Activated CD4-positive, alpha-beta T cell treated with anti-CD3 and anti-CD28 coated beads, Interleukin-2, amount 10 ng/mL, durations not matched to agents 7 days and 5 days (primary cell): ENCODE measurements at regions not wholly inside any gene's neighbourhood (a gene's known extent, or its start where the extent isn't known, plus 50 kb on each side); places are given as distances from the start of the nearest gene placed in this dataset.

Experiments used
- CTCF ChIA-PET: fragments of 350-600 bp; sonication (Branson Sonifier 250); formaldehyde crosslinking; loops from one replicate; lab custom pipeline; 2021; ENCODE audit warnings: antibody characterized with exemption; lab: Charles Lee
- POLR2A ChIA-PET: fragments of 350-600 bp; sonication (Branson Sonifier 250); formaldehyde crosslinking; loops from one replicate; lab custom pipeline; 2021; ENCODE audit warnings: antibody characterized with exemption; lab: Charles Lee
- DNase-seq: peaks from one replicate; pipeline ENCODE4 v3.0.0-alpha.2; 2020
- H3K27ac Mint-ChIP-seq: one replicate; pipeline ENCODE4 v1.8.0; 2021; ENCODE audit warnings: mild to moderate bottlenecking, moderate library complexity, mixed read lengths
- H3K27me3 Mint-ChIP-seq: one replicate; pipeline ENCODE4 v1.8.0; 2021; ENCODE audit warnings: mixed read lengths
- H3K36me3 Mint-ChIP-seq: one replicate; pipeline ENCODE4 v1.8.0; 2021; ENCODE audit warnings: low read depth, mixed read lengths
- H3K4me1 Mint-ChIP-seq: one replicate; pipeline ENCODE4 v1.8.0; 2021; ENCODE audit warnings: mixed read lengths
- H3K4me3 Mint-ChIP-seq: one replicate; pipeline ENCODE4 v1.8.0; 2021; ENCODE audit warnings: mild to moderate bottlenecking, moderate library complexity, mixed read lengths
- H3K9me3 Mint-ChIP-seq: one replicate; pipeline ENCODE4 v1.8.0; 2021; ENCODE audit warnings: mixed read lengths

GRCh38 chr6:95917034-95917433 is 98.7 kb upstream of the FUT9 start:
- H3K4me3 Mint-ChIP-seq: no peak overlapping the region
- DNase-seq: no peak
- H3K9me3 Mint-ChIP-seq: no peaks in the 10 kb centered on the region
- no peaks in the 10 kb centered on the region for H3K27me3 Mint-ChIP-seq
- ChIA-PET CTCF (no interaction called here), POLR2A (no interaction called here)
- H3K27ac Mint-ChIP-seq: no peak overlapping the region
- no peaks in the 10 kb centered on the region for H3K4me1 Mint-ChIP-seq
- no peaks in the 10 kb centered on the region for H3K36me3 Mint-ChIP-seq

GRCh38 chr6:95923518-95923917 is 92.3 kb upstream of the FUT9 start:
- ChIA-PET CTCF (no interaction called here), POLR2A (no interaction called here)
- H3K9me3 Mint-ChIP-seq: no peaks in the 10 kb centered on the region
- H3K36me3 Mint-ChIP-seq: no peaks in the 10 kb centered on the region
- H3K27ac Mint-ChIP-seq: no peak overlapping the region
- DNase-seq: peak; percentile 6
- no peaks in the 10 kb centered on the region for H3K4me1 Mint-ChIP-seq
- H3K27me3 Mint-ChIP-seq: no peaks in the 10 kb centered on the region
- H3K4me3 Mint-ChIP-seq: no peak overlapping the region

DNA sequence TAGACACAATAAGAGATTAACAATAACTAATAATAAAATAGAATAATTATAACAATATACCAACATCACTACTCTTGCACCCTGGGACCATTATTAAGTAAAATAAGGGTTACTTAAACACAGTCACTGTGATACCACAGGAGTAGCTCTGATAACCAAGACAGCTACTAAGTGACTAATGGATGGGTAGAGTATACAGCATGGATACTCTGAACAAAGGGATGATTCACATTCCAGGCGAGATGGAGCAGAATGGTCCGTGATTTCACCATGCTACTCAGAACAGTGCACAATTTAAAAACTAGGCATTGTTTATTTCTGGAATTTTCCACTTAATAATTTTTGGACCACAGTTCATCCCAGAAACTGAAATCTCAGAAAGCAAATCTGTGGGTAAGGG is 80.0 kb upstream of the FUT9 start:
- H3K4me3 Mint-ChIP-seq: no peak overlapping the region
- DNase-seq: no peak
- H3K27me3 Mint-ChIP-seq: no peaks in the 10 kb centered on the region
- ChIA-PET POLR2A (no interaction called here), CTCF (no interaction called here)
- no peaks in the 10 kb centered on the region for H3K36me3 Mint-ChIP-seq
- no peaks in the 10 kb centered on the region for H3K9me3 Mint-ChIP-seq
- H3K4me1 Mint-ChIP-seq: no peaks in the 10 kb centered on the region
- H3K27ac Mint-ChIP-seq: no peak overlapping the region

GRCh38 chr6:95946906-95947305 is 68.9 kb upstream of the FUT9 start:
- ChIA-PET POLR2A (no interaction called here), CTCF (no interaction called here)
- H3K27me3 Mint-ChIP-seq: no peaks in the 10 kb centered on the region
- H3K4me1 Mint-ChIP-seq: no peaks in the 10 kb centered on the region
- no peaks in the 10 kb centered on the region for H3K9me3 Mint-ChIP-seq
- no peak for DNase-seq
- H3K4me3 Mint-ChIP-seq: no peak overlapping the region
- H3K36me3 Mint-ChIP-seq: no peaks in the 10 kb centered on the region
- no peak overlapping the region for H3K27ac Mint-ChIP-seq

DNA sequence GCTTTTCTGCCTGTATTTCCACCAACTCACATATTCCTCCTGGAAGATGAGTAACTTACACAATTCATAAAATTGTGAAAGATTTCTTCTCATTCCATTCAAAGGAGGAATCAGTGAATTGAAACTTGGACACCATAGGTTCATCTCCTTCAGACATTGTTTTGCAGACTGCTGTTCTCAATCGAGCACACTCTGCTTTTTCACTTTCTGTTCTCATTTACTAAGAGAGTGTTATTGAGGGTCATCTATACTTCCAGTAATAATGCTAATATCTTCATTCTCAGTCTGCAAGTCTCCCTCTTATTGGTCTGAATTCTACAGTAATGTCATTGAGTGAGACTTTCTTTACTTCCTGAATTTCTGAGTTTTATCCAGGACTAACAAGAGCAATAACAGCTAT is 67.5 kb upstream of the FUT9 start:
- POLR2A ChIA-PET: no interaction called here
- CTCF ChIA-PET: no interaction called here
- H3K27ac Mint-ChIP-seq: no peak overlapping the region
- no peaks in the 10 kb centered on the region for H3K4me1 Mint-ChIP-seq
- no peaks in the 10 kb centered on the region for H3K36me3 Mint-ChIP-seq
- DNase-seq: no peak
- H3K4me3 Mint-ChIP-seq: no peak overlapping the region
- H3K9me3 Mint-ChIP-seq: no peaks in the 10 kb centered on the region
- no peaks in the 10 kb centered on the region for H3K27me3 Mint-ChIP-seq

- ChIA-PET CTCF (no interaction called here), POLR2A (no interaction called here)
- no peaks in the 10 kb centered on the region for H3K27me3 Mint-ChIP-seq
- DNase-seq: no peak
- no peaks in the 10 kb centered on the region for H3K9me3 Mint-ChIP-seq
- H3K4me3 Mint-ChIP-seq: no peak overlapping the region
- H3K36me3 Mint-ChIP-seq: no peaks in the 10 kb centered on the region
- no peak overlapping the region for H3K27ac Mint-ChIP-seq
- no peaks in the 10 kb centered on the region for H3K4me1 Mint-ChIP-seq
Measured at GRCh38 chr6:95949985-95950384, 65.8 kb upstream of the FUT9 start.

DNA sequence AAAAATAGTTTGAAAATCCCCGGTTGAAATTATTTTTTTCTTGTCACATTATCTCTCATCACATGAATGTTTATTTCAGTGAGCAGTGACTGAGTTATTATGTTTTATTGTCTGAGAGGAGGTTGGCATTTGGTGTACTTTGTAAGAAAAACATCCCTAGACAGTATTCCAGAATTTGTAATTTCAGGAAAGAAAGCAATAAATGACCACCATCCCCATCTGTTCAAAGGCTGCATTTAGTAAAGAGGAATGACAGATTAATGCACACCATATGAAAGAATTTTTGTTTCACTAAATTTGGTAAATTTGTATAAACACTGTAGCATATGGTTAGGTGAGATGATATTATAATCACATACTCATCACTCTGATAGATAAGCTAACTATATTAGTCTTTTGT is 57.1 kb upstream of the FUT9 start:
- H3K4me1 Mint-ChIP-seq: no peaks in the 10 kb centered on the region
- CTCF ChIA-PET: no interaction called here

GRCh38 chr6:95959261-95959660 is 56.5 kb upstream of the FUT9 start:
- no peaks in the 10 kb centered on the region for H3K9me3 Mint-ChIP-seq
- no peak for DNase-seq
- no peak overlapping the region for H3K4me3 Mint-ChIP-seq
- ChIA-PET POLR2A (no interaction called here), CTCF (no interaction called here)
- H3K27me3 Mint-ChIP-seq: no peaks in the 10 kb centered on the region
- H3K27ac Mint-ChIP-seq: no peak overlapping the region
- no peaks in the 10 kb centered on the region for H3K4me1 Mint-ChIP-seq
- no peaks in the 10 kb centered on the region for H3K36me3 Mint-ChIP-seq

More for the DNA sequence above, 57.1 kb upstream of the FUT9 start:
- DNase-seq: no peak
- H3K27ac Mint-ChIP-seq: no peak overlapping the region
- POLR2A ChIA-PET: no interaction called here
- H3K27me3 Mint-ChIP-seq: no peaks in the 10 kb centered on the region
- no peaks in the 10 kb centered on the region for H3K9me3 Mint-ChIP-seq
- H3K4me3 Mint-ChIP-seq: no peak overlapping the region
- no peaks in the 10 kb centered on the region for H3K36me3 Mint-ChIP-seq
